PC-9 (cell line): ENCODE measurements at regions not wholly inside any gene's neighbourhood (a gene's known extent, or its start where the extent isn't known, plus 50 kb on each side); places are given as distances from the start of the nearest gene placed in this dataset.

Source experiments
- BruUV-seq: library from RNA; stranded (reverse); fragments of 400-500 nt; replicated peaks from 2 replicates; lab custom pipeline; 2021; lab: Mats Ljungman, UMichigan
- CTCF ChIA-PET: fragments of 300-600 bp; sonication (Branson Sonifier 250); formaldehyde crosslinking; loops from one replicate; lab custom pipeline; 2022; ENCODE audit warnings: antibody characterized with exemption; lab: Charles Lee
- POLR2A ChIA-PET: fragments of 300-600 bp; sonication (Branson Sonifier 250); formaldehyde crosslinking; loops from one replicate; lab custom pipeline; 2022; ENCODE audit warnings: antibody characterized with exemption; ENCODE audit not compliant: unreplicated experiment; lab: Charles Lee
- DNase-seq, 2 experiments: peaks; one replicate each; pipeline versions ENCODE4 v3.0.0 to v3.0.0-alpha.2; 2015 to 2022; ENCODE audit warnings: mixed read lengths in 1 of 2
- H2AFZ ChIP-seq: fragments of 200-600 bp; sonication (generic); 2 replicates; pipeline ENCODE4 v1.8.1; 2017; ENCODE audit warnings: antibody characterized with exemption
- H3F3A ChIP-seq: fragments of 200-600 bp; sonication (generic); 2 replicates; pipeline ENCODE4 v1.8.1; 2017; ENCODE audit warnings: antibody characterized with exemption, mild to moderate bottlenecking, low read depth; ENCODE audit not compliant: insufficient read depth
- H3K27ac ChIP-seq: fragments of 200-600 bp; sonication (generic); 2 replicates; pipeline ENCODE4 v1.6.1; 2016; ENCODE audit warnings: mixed run types
- H3K27me3 ChIP-seq: fragments of 200-600 bp; sonication (generic); 2 replicates; pipeline ENCODE4 v1.6.1; 2016; ENCODE audit warnings: low read depth, mixed run types; ENCODE audit not compliant: insufficient read depth
- H3K36me3 ChIP-seq: fragments of 200-600 bp; sonication (generic); 2 replicates; pipeline ENCODE4 v1.6.1; 2016; ENCODE audit warnings: low read depth, mixed run types
- H3K4me1 ChIP-seq: fragments of 200-600 bp; sonication (generic); replicated peaks from 2 replicates; pipeline ENCODE4 v1.6.1; 2016; ENCODE audit warnings: mixed run types; ENCODE audit not compliant: insufficient read depth
- H3K4me2 ChIP-seq: fragments of 200-600 bp; sonication (generic); 2 replicates; pipeline ENCODE4 v1.6.1; 2017; ENCODE audit warnings: mixed run types
- H3K4me3 ChIP-seq: fragments of 200-600 bp; sonication (generic); 2 replicates; pipeline ENCODE4 v1.6.1; 2016; ENCODE audit warnings: mixed run types
- H3K79me2 ChIP-seq: fragments of 200-600 bp; sonication (generic); 2 replicates; pipeline ENCODE4 v1.6.1; 2017; ENCODE audit warnings: low read depth, mixed run types
- H3K9me2 ChIP-seq: fragments of 200-600 bp; sonication (generic); 2 replicates; pipeline ENCODE4 v1.8.1; 2017; ENCODE audit warnings: mild to moderate bottlenecking; ENCODE audit not compliant: insufficient read depth
- H3K9me3 ChIP-seq: fragments of 200-600 bp; sonication (generic); 2 replicates; pipeline ENCODE4 v1.8.1; 2016; ENCODE audit warnings: low read depth; ENCODE audit not compliant: insufficient read depth
- H4K20me1 ChIP-seq: fragments of 200-600 bp; sonication (generic); 2 replicates; pipeline ENCODE4 v1.8.1; 2017; ENCODE audit not compliant: insufficient read depth
- CTCF ChIP-seq: fragments of 200-600 bp; sonication (generic); conservative IDR thresholded peaks from 2 replicates; pipeline ENCODE4 v1.6.1; 2017; ENCODE audit warnings: mixed run types, antibody characterized with exemption, mild to moderate bottlenecking, moderate library complexity
- EZH2 ChIP-seq: fragments of 200-600 bp; sonication (generic); IDR thresholded peaks from 2 replicates; pipeline ENCODE4 v1.8.0; 2017; ENCODE audit warnings: antibody characterized with exemption, low read depth
- intact Hi-C: fragments of 100-400 bp; cut with micrococcal nuclease; formaldehyde crosslinking; loops from one replicate; pipeline ENCODE4 v1.10.0; 2022; ENCODE audit not compliant: unreplicated experiment

GRCh38 chr15:95105229-95105628, 873.9 kb downstream of the MCTP2 start:
- no TSS peak for BruUV-seq
- H3K4me3 ChIP-seq: no peak overlapping the region
- no peak overlapping the region for H2AFZ ChIP-seq
- CTCF ChIA-PET: no interaction called here
- intact Hi-C loops: no loop called here
- H3F3A ChIP-seq: no peaks in the 10 kb centered on the region
- no peaks in the 10 kb centered on the region for H3K79me2 ChIP-seq
- no peaks in the 10 kb centered on the region for H3K4me1 ChIP-seq
- H3K9me3 ChIP-seq: no peaks in the 10 kb centered on the region
- no peak for TF ChIP-seq EZH2
- no peak for TF ChIP-seq CTCF
- no peak overlapping the region for H3K27ac ChIP-seq
- no peak for DNase-seq
- POLR2A ChIA-PET: no interaction called here
- H3K27me3 ChIP-seq: no peaks in the 10 kb centered on the region
- H3K9me2 ChIP-seq: no peaks in the 10 kb centered on the region
- no peaks in the 10 kb centered on the region for H4K20me1 ChIP-seq
- H3K36me3 ChIP-seq: no peaks in the 10 kb centered on the region
- H3K4me2 ChIP-seq: no peak overlapping the region

DNA sequence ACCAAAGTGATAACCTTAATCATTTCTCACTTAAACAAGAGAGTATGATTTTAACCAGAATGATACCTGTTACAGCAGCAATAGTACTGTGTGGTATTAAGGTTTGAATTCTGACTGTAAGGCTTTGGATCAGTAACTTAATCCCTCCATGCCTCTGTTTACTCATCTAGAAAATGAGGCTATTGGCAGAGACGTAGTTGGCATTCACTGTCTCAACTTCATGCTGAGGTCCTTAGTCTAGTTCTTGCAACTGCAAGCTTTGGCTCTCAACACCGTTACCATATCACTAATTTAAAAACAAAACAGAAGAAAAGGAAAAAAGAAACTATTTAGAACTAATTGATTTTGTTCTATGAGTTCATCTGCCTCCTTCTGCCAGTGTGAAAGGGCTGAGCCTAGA, 875.4 kb downstream of the MCTP2 start:
- POLR2A ChIA-PET: no interaction called here
- no TSS peak for BruUV-seq
- H3F3A ChIP-seq: no peaks in the 10 kb centered on the region
- no peaks in the 10 kb centered on the region for H3K27me3 ChIP-seq
- H2AFZ ChIP-seq: no peak overlapping the region
- CTCF ChIA-PET: no interaction called here
- no peaks in the 10 kb centered on the region for H4K20me1 ChIP-seq
- H3K36me3 ChIP-seq: no peaks in the 10 kb centered on the region
- H3K4me1 ChIP-seq: no peaks in the 10 kb centered on the region
- no peak overlapping the region for H3K4me2 ChIP-seq
- intact Hi-C loops: no loop called here
- TF ChIP-seq CTCF (no peak), EZH2 (no peak)
- no peak for DNase-seq
- no peak overlapping the region for H3K4me3 ChIP-seq
- no peaks in the 10 kb centered on the region for H3K79me2 ChIP-seq
- no peaks in the 10 kb centered on the region for H3K9me2 ChIP-seq
- no peaks in the 10 kb centered on the region for H3K9me3 ChIP-seq
- H3K27ac ChIP-seq: no peak overlapping the region

- H3F3A ChIP-seq: no peaks in the 10 kb centered on the region
- H3K4me3 ChIP-seq: no peak overlapping the region
- intact Hi-C loops: no loop called here
- no peak overlapping the region for H3K27ac ChIP-seq
- H3K79me2 ChIP-seq: no peaks in the 10 kb centered on the region
- H3K9me3 ChIP-seq: no peaks in the 10 kb centered on the region
- CTCF ChIA-PET: no interaction called here
- H3K27me3 ChIP-seq: no peaks in the 10 kb centered on the region
- H3K4me2 ChIP-seq: no peak overlapping the region
- H3K36me3 ChIP-seq: no peaks in the 10 kb centered on the region
- no peaks in the 10 kb centered on the region for H4K20me1 ChIP-seq
- H2AFZ ChIP-seq: no peak overlapping the region
- H3K4me1 ChIP-seq: no peaks in the 10 kb centered on the region
- POLR2A ChIA-PET: no interaction called here
- no peaks in the 10 kb centered on the region for H3K9me2 ChIP-seq
- TF ChIP-seq EZH2 (no peak), CTCF (no peak)
- DNase-seq: no peak
- no TSS peak for BruUV-seq
Observed at GRCh38 chr15:95108673-95109072, 877.3 kb downstream of the MCTP2 start.
